NCI-H526 (cell line): ENCODE measurements at regions not wholly inside any gene's neighbourhood (a gene's known extent, or its start where the extent isn't known, plus 50 kb on each side); places are given as distances from the start of the nearest gene placed in this dataset.
"Not testable (repeated sequence)": the region's sequence is repeated elsewhere in the genome, so short reads cannot be mapped to it uniquely, and the experiment has no call there.

Experiments
- DNase-seq, 2 experiments: peaks; one replicate each; lab custom pipeline; 2025; lab: John Stamatoyannopoulos, UW

GRCh38 chrX:138282598-138283150 lies 428.8 kb downstream of the FGF13 start:
- DNase-seq = not testable (repeated sequence)

GRCh38 chrX:138287205-138287877 lies 424.2 kb downstream of the FGF13 start:
- no peak for DNase-seq

GRCh38 chrX:138294951-138295350 lies 416.6 kb downstream of the FGF13 start:
- no peak for DNase-seq

GRCh38 chrX:138298268-138298667 lies 413.2 kb downstream of the FGF13 start:
- peak in 1 of 2 experiments; percentile 4 for DNase-seq

GRCh38 chrX:138345801-138346200 lies 365.7 kb downstream of the FGF13 start:
- no peak for DNase-seq

- DNase-seq = peak in 1 of 2 experiments; percentile 5
These were observed 362.2 kb downstream of the FGF13 start for GRCh38 chrX:138349351-138349750.

GRCh38 chrX:138378876-138379275 lies 332.6 kb downstream of the FGF13 start:
- no peak for DNase-seq

GRCh38 chrX:138408101-138408500 lies 303.4 kb downstream of the FGF13 start:
- DNase-seq = no peak

- no peak for DNase-seq
These were observed 300.5 kb downstream of the FGF13 start for GRCh38 chrX:138411048-138411447.
